Caco-2 (cell line): ENCODE measurements at regions not wholly inside any gene's neighbourhood (a gene's known extent, or its start where the extent isn't known, plus 50 kb on each side); places are given as distances from the start of the nearest gene placed in this dataset.

Source experiments
- BruUV-seq: library from RNA; stranded (reverse); fragments of 400-500 nt; replicated peaks from 2 replicates; lab custom pipeline; 2021; lab: Mats Ljungman, UMichigan
- CTCF ChIA-PET: fragments of 300-600 bp; sonication (Branson Sonifier 250); formaldehyde crosslinking; loops from one replicate; lab custom pipeline; 2022; ENCODE audit warnings: antibody characterized with exemption; lab: Charles Lee
- POLR2A ChIA-PET: fragments of 300-600 bp; sonication (Branson Sonifier 250); formaldehyde crosslinking; loops from one replicate; lab custom pipeline; 2022; ENCODE audit warnings: antibody characterized with exemption; lab: Charles Lee
- DNase-seq, 2 experiments: peaks; one replicate each; pipeline versions ENCODE4 v3.0.0 to v3.0.0-alpha.2; 2020 to 2022
- H3K27me3 ChIP-seq: replicated peaks from 2 replicates; pipeline ENCODE4 v1.6.0; 2011; ENCODE audit warnings: low read length; ENCODE audit not compliant: control insufficient read depth, insufficient read depth
- H3K36me3 ChIP-seq: 2 replicates; pipeline ENCODE4 v1.5.1; 2011; ENCODE audit warnings: low read length; ENCODE audit not compliant: control insufficient read depth, insufficient read depth
- H3K4me1 ChIP-seq: fragments of 250-450 bp; sonication (Bioruptor Pico); 2 replicates; pipeline ENCODE4 v1.5.1; 2020; ENCODE audit warnings: mild to moderate bottlenecking
- H3K4me3 ChIP-seq: 2 replicates; pipeline ENCODE4 v1.5.1; 2011; ENCODE audit warnings: low read depth, mild to moderate bottlenecking, control low read depth, low read length
- H3K9me3 ChIP-seq: fragments of 250-450 bp; sonication (Bioruptor Pico); 2 replicates; pipeline ENCODE4 v1.5.1; 2020; ENCODE audit warnings: mild to moderate bottlenecking, moderate library complexity
- H3K27ac Mint-ChIP-seq: one replicate; pipeline ENCODE4 v1.8.0; 2022; ENCODE audit warnings: mixed read lengths; ENCODE audit not compliant: unreplicated experiment
- H3K27me3 Mint-ChIP-seq: one replicate; pipeline ENCODE4 v1.8.0; 2022; ENCODE audit warnings: mixed read lengths; ENCODE audit not compliant: insufficient read depth, unreplicated experiment
- H3K36me3 Mint-ChIP-seq: one replicate; pipeline ENCODE4 v1.8.0; 2022; ENCODE audit warnings: mild to moderate bottlenecking, mixed read lengths; ENCODE audit not compliant: insufficient read depth, unreplicated experiment
- H3K4me1 Mint-ChIP-seq: one replicate; pipeline ENCODE4 v1.8.0; 2022; ENCODE audit warnings: low read depth, mixed read lengths; ENCODE audit not compliant: unreplicated experiment
- H3K4me3 Mint-ChIP-seq: one replicate; pipeline ENCODE4 v1.8.0; 2022; ENCODE audit warnings: mild to moderate bottlenecking, moderate library complexity, mixed read lengths; ENCODE audit not compliant: unreplicated experiment
- H3K9me3 Mint-ChIP-seq: one replicate; pipeline ENCODE4 v1.8.0; 2022; ENCODE audit warnings: mixed read lengths; ENCODE audit not compliant: unreplicated experiment
- intact Hi-C: fragments of 100-400 bp; cut with micrococcal nuclease; formaldehyde crosslinking; loops from one replicate; pipeline ENCODE4 v1.10.0; 2022; ENCODE audit not compliant: unreplicated experiment
- TF ChIP-seq, protein P1 (sequence below), 2 experiments: fragments of 200-600 bp in 1 of 2; IDR thresholded peaks; 1 replicate in 1 of 2; 2 replicates in 1 of 2; pipeline versions ENCODE4 v1.5.1 to v1.8.0; 2011 to 2022; ENCODE audit warnings: antibody characterized with exemption in 1 of 2, control low read depth in 1 of 2, inconsistent platforms in 1 of 2, low read depth in 1 of 2, low read length in 1 of 2, mild to moderate bottlenecking in 1 of 2, moderate library complexity in 1 of 2; ENCODE audit not compliant: insufficient read depth in 1 of 2, severe bottlenecking in 1 of 2, unreplicated experiment in 1 of 2

DNA sequence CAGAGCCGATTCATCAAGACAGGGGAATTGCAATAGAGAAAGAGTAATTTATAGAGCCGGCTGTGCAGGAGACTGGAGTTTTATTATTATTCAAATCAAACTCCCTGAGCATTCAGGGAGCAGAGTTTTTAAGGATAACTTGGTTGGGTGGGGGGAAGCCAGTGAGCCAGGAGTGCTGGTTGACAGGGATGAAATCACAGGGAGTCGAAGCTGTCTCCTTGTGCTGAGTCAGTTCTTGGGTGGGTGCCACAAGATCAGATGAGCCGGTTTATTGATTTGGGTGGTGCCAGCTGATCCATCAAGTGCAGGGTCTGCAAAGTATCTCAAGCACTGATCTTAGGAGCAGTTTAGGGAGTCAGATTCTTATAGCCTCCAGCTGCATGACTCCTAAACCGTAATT, 95.4 kb upstream of the CCDC80 start:
- peaks cover 3% of the 10 kb centered on the region for H3K36me3 Mint-ChIP-seq
- Histone ChIP-seq H3K36me3 (no peaks in the 10 kb centered on the region), H3K4me1 (peaks cover 9% of the 10 kb centered on the region), H3K9me3 (peaks cover 6% of the 10 kb centered on the region; the same call in 1 of the 2 replicates), H3K4me3 (no peak overlapping the region), H3K27me3 (no peaks in the 10 kb centered on the region)
- no peak overlapping the region for H3K4me3 Mint-ChIP-seq
- TF ChIP-seq, protein P1, sequence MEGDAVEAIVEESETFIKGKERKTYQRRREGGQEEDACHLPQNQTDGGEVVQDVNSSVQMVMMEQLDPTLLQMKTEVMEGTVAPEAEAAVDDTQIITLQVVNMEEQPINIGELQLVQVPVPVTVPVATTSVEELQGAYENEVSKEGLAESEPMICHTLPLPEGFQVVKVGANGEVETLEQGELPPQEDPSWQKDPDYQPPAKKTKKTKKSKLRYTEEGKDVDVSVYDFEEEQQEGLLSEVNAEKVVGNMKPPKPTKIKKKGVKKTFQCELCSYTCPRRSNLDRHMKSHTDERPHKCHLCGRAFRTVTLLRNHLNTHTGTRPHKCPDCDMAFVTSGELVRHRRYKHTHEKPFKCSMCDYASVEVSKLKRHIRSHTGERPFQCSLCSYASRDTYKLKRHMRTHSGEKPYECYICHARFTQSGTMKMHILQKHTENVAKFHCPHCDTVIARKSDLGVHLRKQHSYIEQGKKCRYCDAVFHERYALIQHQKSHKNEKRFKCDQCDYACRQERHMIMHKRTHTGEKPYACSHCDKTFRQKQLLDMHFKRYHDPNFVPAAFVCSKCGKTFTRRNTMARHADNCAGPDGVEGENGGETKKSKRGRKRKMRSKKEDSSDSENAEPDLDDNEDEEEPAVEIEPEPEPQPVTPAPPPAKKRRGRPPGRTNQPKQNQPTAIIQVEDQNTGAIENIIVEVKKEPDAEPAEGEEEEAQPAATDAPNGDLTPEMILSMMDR (IDR thresholded peaks at IDR 0.05; ENCODE audit: insufficient read depth in 1 of 2, low read depth in 1 of 2, low read length in 1 of 2, severe bottlenecking in 1 of 2, unreplicated experiment in 1 of 2), result no peak
- H3K9me3 Mint-ChIP-seq, result peaks cover 7% of the 10 kb centered on the region
- no TSS peak for BruUV-seq
- intact Hi-C loops, result no loop called here
- H3K4me1 Mint-ChIP-seq, result peaks cover 13% of the 10 kb centered on the region
- H3K27me3 Mint-ChIP-seq, result no peaks in the 10 kb centered on the region
- no peak overlapping the region for H3K27ac Mint-ChIP-seq
- DNase-seq, result no peak
- POLR2A ChIA-PET, result no interaction called here
- CTCF ChIA-PET, result no interaction called here

DNA sequence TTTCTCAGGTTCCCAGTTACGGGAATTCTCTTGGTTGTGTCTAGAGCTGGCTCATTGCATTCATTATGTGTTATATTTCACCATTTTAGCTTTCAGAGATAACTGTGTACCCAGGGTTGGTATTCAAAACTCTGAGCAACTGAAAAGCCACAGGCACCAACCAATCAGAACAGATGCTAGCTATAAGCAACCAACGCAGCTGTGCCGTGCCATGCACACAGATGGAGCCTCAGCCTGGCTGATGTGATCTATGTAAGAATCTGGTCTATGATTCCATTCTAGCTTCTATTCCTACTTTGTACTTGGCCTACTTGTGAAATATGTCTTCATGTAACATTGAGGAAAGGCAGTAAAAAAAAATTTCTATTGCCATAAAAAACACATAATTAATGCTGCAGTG, 95.0 kb upstream of the CCDC80 start:
- intact Hi-C loops, result loop anchor here (2.0 kb wide), 1 partner anchor 153 kb away; no protein-coding TSS in a partner anchor
- H3K27ac Mint-ChIP-seq, result no peak overlapping the region
- Histone ChIP-seq H3K36me3 (no peaks in the 10 kb centered on the region), H3K4me3 (no peak overlapping the region), H3K4me1 (peaks cover 11% of the 10 kb centered on the region), H3K9me3 (peaks cover 6% of the 10 kb centered on the region; the same call in 1 of the 2 replicates), H3K27me3 (no peaks in the 10 kb centered on the region)
- DNase-seq, result no peak
- H3K36me3 Mint-ChIP-seq, result peaks cover 8% of the 10 kb centered on the region
- peaks cover 8% of the 10 kb centered on the region for H3K9me3 Mint-ChIP-seq
- TF ChIP-seq, protein P1 (IDR thresholded peaks at IDR 0.05; ENCODE audit: insufficient read depth in 1 of 2, low read depth in 1 of 2, low read length in 1 of 2, severe bottlenecking in 1 of 2, unreplicated experiment in 1 of 2), result no peak
- CTCF ChIA-PET, result no interaction called here
- no peak overlapping the region for H3K4me3 Mint-ChIP-seq
- no TSS peak for BruUV-seq
- H3K4me1 Mint-ChIP-seq, result peaks cover 18% of the 10 kb centered on the region
- no peaks in the 10 kb centered on the region for H3K27me3 Mint-ChIP-seq
- POLR2A ChIA-PET, result no interaction called here

DNA sequence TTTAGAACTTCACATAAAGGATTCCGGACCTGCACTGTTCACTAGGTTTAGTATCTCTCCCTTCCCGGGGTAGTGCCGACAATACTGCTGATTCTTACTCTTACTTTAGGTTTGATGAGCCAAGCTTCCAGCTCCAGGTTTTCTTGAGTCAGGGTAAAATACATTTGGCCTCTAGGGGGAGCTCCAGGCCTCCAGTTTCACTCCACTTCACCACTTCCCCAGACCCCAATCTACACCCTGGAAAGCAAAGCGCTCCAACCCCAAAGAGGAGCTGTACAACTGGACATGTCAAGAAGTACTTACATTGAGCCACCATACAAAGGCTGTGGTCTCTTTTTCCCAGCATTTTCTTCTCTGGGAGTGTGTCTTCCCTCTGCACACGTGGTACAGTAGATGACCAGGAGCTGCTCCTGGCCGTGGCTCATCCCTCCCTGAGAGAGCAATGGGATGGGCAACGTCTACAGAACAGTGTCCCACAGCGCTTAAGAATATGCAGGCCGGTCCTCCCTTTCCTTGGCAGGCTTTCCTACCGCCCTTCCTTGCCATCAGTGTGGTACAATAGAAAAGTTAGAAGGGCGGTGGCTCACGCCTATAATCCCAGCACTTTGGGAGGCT, 93.9 kb upstream of the CCDC80 start:
- BruUV-seq, result no TSS peak
- Histone ChIP-seq H3K27me3 (no peaks in the 10 kb centered on the region), H3K9me3 (peaks cover 6% of the 10 kb centered on the region; the same call in 1 of the 2 replicates), H3K4me3 (no peak overlapping the region), H3K36me3 (no peaks in the 10 kb centered on the region), H3K4me1 (peaks cover 19% of the 10 kb centered on the region)
- Mint-ChIP-seq H3K4me3 (no peak overlapping the region), H3K27ac (no peak overlapping the region), H3K27me3 (no peaks in the 10 kb centered on the region), H3K9me3 (peaks cover 8% of the 10 kb centered on the region), H3K4me1 (peaks cover 18% of the 10 kb centered on the region), H3K36me3 (peaks cover 8% of the 10 kb centered on the region)
- POLR2A ChIA-PET, result interaction anchor here (0.9 kb wide), 1 partner anchor 92 kb away, joined by 3 read pairs; no protein-coding TSS in a partner anchor
- TF ChIP-seq, protein P1 (IDR thresholded peaks at IDR 0.05; ENCODE audit: insufficient read depth in 1 of 2, low read depth in 1 of 2, low read length in 1 of 2, severe bottlenecking in 1 of 2, unreplicated experiment in 1 of 2), result peak; percentile 63 to 81
- CTCF ChIA-PET, result interaction anchor here (0.7 to 1.8 kb wide), 14 partner anchors 12 to 256 kb away, joined by 3 to 35 read pairs (median 4); partner anchors contain the start of gene GTPBP8
- DNase-seq, result peak; percentile 67 to 76
- intact Hi-C loops, result loop anchor here (1.0 to 2.0 kb wide), 4 partner anchors 79 to 244 kb away; no protein-coding TSS in a partner anchor
